ENCODE measurements at regions not wholly inside any gene's neighbourhood (a gene's known extent, or its start where the extent isn't known, plus 50 kb on each side); places are given as distances from the start of the nearest gene placed in this dataset.

- Mint-ChIP-seq H3K9me3 (peaks cover 0 to 22% (median 9%) of the 10 kb centered on the region in 7 donors), H3K4me1 (no peaks in the 10 kb centered on the region), H3K27me3 (peaks cover 8% of the 10 kb centered on the region), H3K27ac (no peak overlapping the region), H3K4me3 (no peak overlapping the region), H3K36me3 (peaks cover 9% of the 10 kb centered on the region)
- Histone ChIP-seq H3K27me3 (ENCODE audit: control insufficient read depth, insufficient read depth, low read length) (peaks cover 2% of the 10 kb centered on the region), H3K9me3 (ENCODE audit: control insufficient read depth in 2 of 2, low read length in 2 of 2) (peaks cover 7 to 19% of the 10 kb centered on the region in 2 experiments), H3K4me3 (ENCODE audit: low read depth, low read length) (no peak overlapping the region), H3K36me3 (ENCODE audit: control insufficient read depth, insufficient read depth, low read length) (no peaks in the 10 kb centered on the region), H3K27ac (ENCODE audit: insufficient read depth, low read length, poor library complexity, severe bottlenecking) (no peak overlapping the region), H3K4me1 (ENCODE audit: control insufficient read depth, insufficient read depth, low read length, poor library complexity, severe bottlenecking) (no peaks in the 10 kb centered on the region)
- DNase-seq (no peak), ATAC-seq (ENCODE audit: low read depth in 2 of 2) (no peak)
Measured at GRCh38 chr7:149369497-149369896, 91.4 kb downstream of the ZNF777 start.

GRCh38 chr7:149370790-149371189, 90.1 kb downstream of the ZNF777 start:
- Mint-ChIP-seq H3K27ac (no peak overlapping the region), H3K36me3 (peaks cover 9% of the 10 kb centered on the region), H3K4me3 (no peak overlapping the region), H3K4me1 (no peaks in the 10 kb centered on the region), H3K9me3 (peaks cover 0 to 17% (median 9%) of the 10 kb centered on the region in 7 donors), H3K27me3 (peaks cover 13% of the 10 kb centered on the region)
- H3K4me1 ChIP-seq (ENCODE audit: control insufficient read depth, insufficient read depth, low read length, poor library complexity, severe bottlenecking), result no peaks in the 10 kb centered on the region
- H3K4me3 ChIP-seq (ENCODE audit: low read depth, low read length), result no peak overlapping the region
- H3K27ac ChIP-seq (ENCODE audit: insufficient read depth, low read length, poor library complexity, severe bottlenecking), result no peak overlapping the region
- ATAC-seq (ENCODE audit: low read depth in 2 of 2), result no peak
- H3K9me3 ChIP-seq (ENCODE audit: control insufficient read depth in 2 of 2, low read length in 2 of 2), result peaks cover 4 to 11% of the 10 kb centered on the region in 2 experiments
- peaks cover 2% of the 10 kb centered on the region for H3K27me3 ChIP-seq (ENCODE audit: control insufficient read depth, insufficient read depth, low read length)
- H3K36me3 ChIP-seq (ENCODE audit: control insufficient read depth, insufficient read depth, low read length), result no peaks in the 10 kb centered on the region
- no peak for DNase-seq

GRCh38 chr7:149373089-149373488, 87.8 kb downstream of the ZNF777 start:
- no peak for DNase-seq
- Mint-ChIP-seq H3K4me3 (no peak overlapping the region), H3K4me1 (no peaks in the 10 kb centered on the region), H3K36me3 (peaks cover 9% of the 10 kb centered on the region), H3K27ac (no peak overlapping the region), H3K9me3 (peaks cover 0 to 16% (median 7%) of the 10 kb centered on the region in 7 donors), H3K27me3 (peaks cover 14% of the 10 kb centered on the region)
- H3K27ac ChIP-seq (ENCODE audit: insufficient read depth, low read length, poor library complexity, severe bottlenecking), result no peak overlapping the region
- no peaks in the 10 kb centered on the region for H3K36me3 ChIP-seq (ENCODE audit: control insufficient read depth, insufficient read depth, low read length)
- H3K9me3 ChIP-seq (ENCODE audit: control insufficient read depth in 2 of 2, low read length in 2 of 2), result peaks cover 4 to 11% of the 10 kb centered on the region in 2 experiments
- peaks cover 2% of the 10 kb centered on the region for H3K27me3 ChIP-seq (ENCODE audit: control insufficient read depth, insufficient read depth, low read length)
- H3K4me1 ChIP-seq (ENCODE audit: control insufficient read depth, insufficient read depth, low read length, poor library complexity, severe bottlenecking), result no peaks in the 10 kb centered on the region
- H3K4me3 ChIP-seq (ENCODE audit: low read depth, low read length), result no peak overlapping the region
- ATAC-seq (ENCODE audit: low read depth in 2 of 2), result no peak

GRCh38 chr7:149375234-149376008, 85.4 kb downstream of the ZNF777 start:
- no peaks in the 10 kb centered on the region for H3K4me1 Mint-ChIP-seq
- no peaks in the 10 kb centered on the region for H3K4me1 ChIP-seq (ENCODE audit: control insufficient read depth, insufficient read depth, low read length, poor library complexity, severe bottlenecking)
- DNase-seq (no peak), ATAC-seq (ENCODE audit: low read depth in 2 of 2) (no peak)
- H3K27me3 Mint-ChIP-seq, result peaks cover 20% of the 10 kb centered on the region
- peaks cover 0 to 30% (median 8%) of the 10 kb centered on the region in 7 donors for H3K9me3 Mint-ChIP-seq
- H3K4me3 ChIP-seq (ENCODE audit: low read depth, low read length), result no peak overlapping the region
- no peaks in the 10 kb centered on the region for H3K36me3 ChIP-seq (ENCODE audit: control insufficient read depth, insufficient read depth, low read length)
- H3K27me3 ChIP-seq (ENCODE audit: control insufficient read depth, insufficient read depth, low read length), result peaks cover 2% of the 10 kb centered on the region
- H3K9me3 ChIP-seq (ENCODE audit: control insufficient read depth in 2 of 2, low read length in 2 of 2), result peaks cover 14 to 22% of the 10 kb centered on the region in 2 experiments
- H3K36me3 Mint-ChIP-seq, result peaks cover 6% of the 10 kb centered on the region
- no peak overlapping the region for H3K4me3 Mint-ChIP-seq
- no peak overlapping the region for H3K27ac Mint-ChIP-seq
- no peak overlapping the region for H3K27ac ChIP-seq (ENCODE audit: insufficient read depth, low read length, poor library complexity, severe bottlenecking)

- no peak overlapping the region for H3K27ac Mint-ChIP-seq
- Histone ChIP-seq H3K4me1 (ENCODE audit: control insufficient read depth, insufficient read depth, low read length, poor library complexity, severe bottlenecking) (no peaks in the 10 kb centered on the region), H3K4me3 (ENCODE audit: low read depth, low read length) (no peak overlapping the region), H3K9me3 (ENCODE audit: control insufficient read depth in 2 of 2, low read length in 2 of 2) (peaks cover 14 to 27% of the 10 kb centered on the region in 2 experiments), H3K36me3 (ENCODE audit: control insufficient read depth, insufficient read depth, low read length) (no peaks in the 10 kb centered on the region), H3K27ac (ENCODE audit: insufficient read depth, low read length, poor library complexity, severe bottlenecking) (no peak overlapping the region), H3K27me3 (ENCODE audit: control insufficient read depth, insufficient read depth, low read length) (peaks cover 2% of the 10 kb centered on the region)
- H3K36me3 Mint-ChIP-seq, result peaks cover 6% of the 10 kb centered on the region
- ATAC-seq (ENCODE audit: low read depth in 2 of 2) (no peak), DNase-seq (no peak)
- H3K9me3 Mint-ChIP-seq, result peaks cover 0 to 27% (median 5%) of the 10 kb centered on the region in 7 donors
- peaks cover 26% of the 10 kb centered on the region for H3K27me3 Mint-ChIP-seq
- no peaks in the 10 kb centered on the region for H3K4me1 Mint-ChIP-seq
- no peak overlapping the region for H3K4me3 Mint-ChIP-seq
Measured at GRCh38 chr7:149377386-149377785, 83.5 kb downstream of the ZNF777 start.

GRCh38 chr7:149379625-149380024, 81.2 kb downstream of the ZNF777 start:
- Mint-ChIP-seq H3K4me3 (no peak overlapping the region), H3K27ac (no peak overlapping the region), H3K4me1 (no peaks in the 10 kb centered on the region), H3K27me3 (peaks cover 21% of the 10 kb centered on the region), H3K36me3 (no peaks in the 10 kb centered on the region), H3K9me3 (peaks cover 0 to 18% (median 4%) of the 10 kb centered on the region in 7 donors)
- Histone ChIP-seq H3K27me3 (ENCODE audit: control insufficient read depth, insufficient read depth, low read length) (peaks cover 2% of the 10 kb centered on the region), H3K4me1 (ENCODE audit: control insufficient read depth, insufficient read depth, low read length, poor library complexity, severe bottlenecking) (no peaks in the 10 kb centered on the region), H3K4me3 (ENCODE audit: low read depth, low read length) (no peak overlapping the region), H3K36me3 (ENCODE audit: control insufficient read depth, insufficient read depth, low read length) (no peaks in the 10 kb centered on the region), H3K27ac (ENCODE audit: insufficient read depth, low read length, poor library complexity, severe bottlenecking) (no peak overlapping the region), H3K9me3 (ENCODE audit: control insufficient read depth in 2 of 2, low read length in 2 of 2) (peaks cover 9 to 16% of the 10 kb centered on the region in 2 experiments)
- DNase-seq, result no peak
- ATAC-seq (ENCODE audit: low read depth in 2 of 2), result no peak

- Mint-ChIP-seq H3K27ac (no peak overlapping the region), H3K4me1 (no peaks in the 10 kb centered on the region), H3K36me3 (no peaks in the 10 kb centered on the region), H3K27me3 (peaks cover 17% of the 10 kb centered on the region), H3K9me3 (peaks cover 0 to 18% (median 5%) of the 10 kb centered on the region in 7 donors), H3K4me3 (no peak overlapping the region)
- no peak for ATAC-seq (ENCODE audit: low read depth in 2 of 2)
- Histone ChIP-seq H3K27ac (ENCODE audit: insufficient read depth, low read length, poor library complexity, severe bottlenecking) (no peak overlapping the region), H3K9me3 (ENCODE audit: control insufficient read depth in 2 of 2, low read length in 2 of 2) (peaks cover 9 to 16% of the 10 kb centered on the region in 2 experiments), H3K36me3 (ENCODE audit: control insufficient read depth, insufficient read depth, low read length) (no peaks in the 10 kb centered on the region), H3K27me3 (ENCODE audit: control insufficient read depth, insufficient read depth, low read length) (peaks cover 2% of the 10 kb centered on the region), H3K4me3 (ENCODE audit: low read depth, low read length) (no peak overlapping the region), H3K4me1 (ENCODE audit: control insufficient read depth, insufficient read depth, low read length, poor library complexity, severe bottlenecking) (no peaks in the 10 kb centered on the region)
- peak in 2 of 3 donors; percentile 1 to 4 for DNase-seq
Measured at GRCh38 chr7:149381245-149381644, 79.6 kb downstream of the ZNF777 start.

Data from CD4-positive, CD25-positive, alpha-beta regulatory T cell (primary cell).